NK-92 treated with Interleukin-12 subunit alpha and Interleukin-12 subunit beta, amount 100 ng/mL, for 24 hours (cell line): ENCODE measurements at regions not wholly inside any gene's neighbourhood (a gene's known extent, or its start where the extent isn't known, plus 50 kb on each side); places are given as distances from the start of the nearest gene placed in this dataset.
"Not testable (repeated sequence)": the region's sequence is repeated elsewhere in the genome, so short reads cannot be mapped to it uniquely, and the experiment has no call there.

Experiments
- DNase-seq: peaks from one replicate; lab custom pipeline; 2025; lab: John Stamatoyannopoulos, UW

DNA sequence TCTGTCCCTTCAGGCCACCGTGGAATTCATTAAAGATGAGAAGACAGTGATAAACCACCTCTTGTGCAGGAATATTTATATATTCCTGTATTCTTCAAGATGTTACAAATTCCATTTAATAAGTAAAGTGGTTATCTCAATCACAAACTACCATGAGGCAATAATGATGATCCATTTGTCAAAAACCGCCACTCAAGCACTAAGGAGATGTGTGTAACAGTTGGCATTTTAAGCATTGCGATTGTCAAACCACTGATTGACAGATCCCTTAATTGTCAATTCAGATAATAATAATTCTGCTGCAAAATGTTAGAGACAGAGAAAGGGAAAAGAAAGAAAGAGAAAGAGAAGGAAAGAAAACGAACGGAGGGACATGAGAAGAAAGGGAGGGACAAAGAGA, 476.1 kb upstream of the RBFOX1 start:
- DNase-seq, result no peak

DNA sequence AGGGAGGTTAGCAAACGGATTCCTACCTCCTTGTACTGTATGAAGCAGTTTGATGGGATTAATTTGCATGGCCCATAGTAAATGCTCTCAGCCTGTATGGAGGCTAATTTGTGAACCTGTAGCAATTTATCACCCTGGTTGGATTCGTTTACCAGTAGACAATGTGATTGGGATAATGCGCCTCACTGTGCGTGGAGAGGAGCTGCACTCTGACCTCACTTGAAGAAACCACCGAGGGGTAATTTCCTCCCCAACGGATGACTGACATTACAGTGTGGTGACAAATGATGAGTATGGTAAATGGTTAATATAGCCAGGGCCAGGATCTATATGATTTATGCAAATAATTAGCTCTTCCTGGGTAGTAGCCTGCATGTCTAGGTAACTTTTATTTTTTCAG, 479.1 kb upstream of the RBFOX1 start:
- no peak for DNase-seq

DNA sequence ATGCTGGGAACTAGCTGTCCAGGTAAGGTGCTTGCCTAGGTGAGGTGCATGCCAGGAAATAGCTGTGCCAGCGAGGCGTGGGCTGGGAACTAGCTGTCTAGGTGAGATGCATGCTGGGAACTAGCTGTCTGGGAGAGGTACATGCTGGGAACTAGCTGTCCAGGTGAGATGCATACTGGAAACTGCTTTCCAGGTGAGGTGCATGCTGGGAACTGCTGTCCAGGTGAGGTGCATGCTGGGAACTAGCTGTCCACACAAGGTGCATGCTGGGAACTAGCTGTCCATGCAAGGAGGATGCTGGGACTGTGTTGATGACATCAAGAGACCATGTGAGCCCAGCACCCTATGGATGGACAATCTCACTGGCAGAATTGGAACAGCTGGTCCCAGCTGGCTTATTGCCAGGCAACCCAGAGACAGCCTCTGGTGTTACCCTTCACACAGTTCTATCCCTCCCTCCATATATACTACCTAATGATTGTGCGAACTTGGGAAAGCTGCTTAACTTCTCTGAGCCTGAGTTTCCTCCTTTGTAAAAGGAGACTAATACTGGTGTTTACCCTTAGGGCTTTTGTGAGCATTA, 479.9 kb upstream of the RBFOX1 start:
- DNase-seq, result no peak

DNA sequence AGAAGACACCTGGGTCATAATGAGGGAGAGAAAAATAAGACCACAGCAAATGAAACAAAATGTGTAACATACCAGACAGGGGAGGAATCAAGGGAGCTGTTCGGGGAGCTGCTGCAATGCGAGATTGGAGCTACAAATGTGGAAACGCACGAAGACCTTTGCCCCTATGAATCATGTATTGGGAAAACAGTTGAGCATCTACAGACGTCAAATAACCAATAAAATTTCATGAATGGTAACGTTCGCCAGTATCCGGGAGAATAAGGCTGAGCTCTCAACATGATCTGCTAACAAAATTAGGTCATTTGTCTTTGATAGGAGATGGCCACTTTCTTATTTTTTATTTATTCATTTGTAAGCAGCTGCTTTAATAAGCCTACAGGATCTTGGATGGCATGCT, 486.2 kb upstream of the RBFOX1 start:
- no peak for DNase-seq

DNA sequence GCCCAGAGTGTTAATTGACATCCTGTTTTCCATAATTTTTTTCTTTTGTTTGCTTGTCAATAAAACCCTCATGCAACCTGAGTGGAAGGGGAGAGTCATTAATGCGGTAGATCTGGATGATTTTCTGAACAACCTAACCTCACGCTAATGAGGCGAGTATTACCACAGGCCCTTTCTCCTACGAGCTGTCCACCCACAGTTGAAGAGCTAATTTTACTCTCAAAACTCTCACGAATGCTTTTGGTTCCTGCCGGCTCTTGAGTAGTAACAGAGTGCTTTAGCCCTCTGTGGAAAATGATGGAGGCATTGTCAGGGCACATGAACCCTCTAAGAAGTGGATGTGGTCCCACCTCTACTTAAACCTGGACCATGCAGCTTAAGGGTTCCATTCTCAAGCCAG, 491.3 kb upstream of the RBFOX1 start:
- no peak for DNase-seq

DNA sequence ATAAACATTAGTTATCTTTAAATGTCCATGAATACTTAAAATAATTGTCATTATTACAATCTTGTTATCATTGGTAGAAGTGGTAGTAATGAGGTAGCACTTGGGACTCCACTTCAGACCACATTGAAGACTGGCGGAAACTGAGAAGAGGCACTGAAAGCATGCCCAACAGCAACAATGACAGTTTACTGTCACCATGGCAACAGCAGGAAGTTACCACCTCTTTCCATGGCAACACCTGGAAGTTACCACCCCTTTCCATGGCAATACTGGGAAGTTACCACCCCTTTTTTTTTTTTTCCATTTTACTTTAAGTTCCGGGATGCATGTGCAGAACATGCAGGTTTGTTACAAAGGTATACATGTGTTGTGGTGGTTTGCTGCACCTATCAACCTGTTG, 494.9 kb upstream of the RBFOX1 start:
- DNase-seq, result no peak

DNA sequence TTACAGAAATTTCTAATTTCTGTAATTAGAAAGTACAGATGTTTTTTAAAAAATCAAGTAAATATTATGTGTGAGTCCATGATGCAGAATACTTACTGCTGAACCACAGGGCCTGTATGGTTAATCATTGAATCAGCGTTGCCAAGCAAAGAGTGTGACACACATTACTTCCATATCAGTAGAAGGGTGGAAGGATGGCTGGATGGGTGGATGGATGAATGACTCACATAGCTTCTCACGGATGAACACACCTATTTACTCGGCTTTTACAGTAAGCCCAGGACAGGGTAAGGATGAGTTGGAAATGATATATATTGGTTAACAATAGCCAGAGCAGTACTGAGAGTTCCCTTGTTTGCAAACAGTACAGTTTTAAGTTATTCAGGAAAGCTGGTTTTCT, 495.9 kb upstream of the RBFOX1 start:
- DNase-seq, result no peak

DNA sequence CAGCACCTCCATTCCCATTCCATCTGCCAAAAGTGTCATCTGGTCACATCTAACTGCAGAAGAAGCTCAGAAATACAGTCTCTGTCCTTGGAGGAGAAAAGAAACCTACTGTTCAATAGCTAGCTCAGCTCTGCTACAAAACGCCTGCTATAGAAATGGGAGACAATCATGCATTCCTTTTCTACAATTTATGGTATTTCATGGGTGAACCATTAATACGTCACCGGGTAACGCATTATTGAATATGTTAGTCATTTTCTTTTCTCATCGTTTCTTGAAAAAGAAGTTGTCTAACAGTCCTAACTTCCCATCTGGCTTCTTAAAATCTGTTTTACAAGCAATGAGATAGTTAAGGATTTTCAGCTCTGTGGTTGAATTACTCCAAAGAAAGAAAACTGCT, 496.7 kb upstream of the RBFOX1 start:
- DNase-seq, result no peak

DNA sequence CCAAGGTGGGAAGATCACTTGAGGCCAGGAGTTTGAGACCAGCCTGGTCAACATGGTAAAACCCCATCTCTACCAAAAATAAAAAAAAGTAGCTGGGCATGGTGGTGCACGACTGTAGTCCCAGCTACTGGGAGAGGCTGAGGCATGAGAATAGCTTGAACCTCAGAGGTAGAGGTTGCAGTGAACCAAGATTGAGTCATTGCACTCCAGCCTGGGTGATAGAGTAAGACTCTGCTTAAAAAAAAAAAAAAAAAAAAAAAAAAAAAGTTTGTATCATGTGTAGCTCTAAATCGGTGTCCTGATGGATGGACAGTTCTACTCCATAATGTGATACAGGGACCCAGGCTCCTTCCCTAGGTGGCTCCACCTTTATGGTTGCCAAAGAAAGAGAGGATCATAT, 497.1 kb upstream of the RBFOX1 start:
- no peak for DNase-seq

DNA sequence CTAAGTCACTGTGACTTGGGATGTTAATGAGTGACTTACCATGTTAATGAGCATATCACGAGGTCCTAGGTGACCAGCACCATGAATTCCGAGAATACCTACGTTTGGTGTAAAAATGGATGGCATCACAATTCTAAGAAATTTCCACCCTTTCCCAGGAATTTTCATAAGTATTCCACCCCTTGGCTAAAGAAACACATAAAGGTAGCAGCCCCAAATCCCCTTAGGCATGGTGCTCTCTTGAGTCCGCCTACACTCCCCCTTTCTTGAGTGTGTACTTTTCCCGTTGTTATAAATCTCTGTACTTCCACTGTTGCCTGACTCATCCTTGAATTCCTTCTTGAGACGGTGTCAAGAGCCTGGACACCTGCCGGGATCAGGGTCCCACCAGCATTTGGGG, 504.0 kb upstream of the RBFOX1 start:
- DNase-seq, result no peak

DNA sequence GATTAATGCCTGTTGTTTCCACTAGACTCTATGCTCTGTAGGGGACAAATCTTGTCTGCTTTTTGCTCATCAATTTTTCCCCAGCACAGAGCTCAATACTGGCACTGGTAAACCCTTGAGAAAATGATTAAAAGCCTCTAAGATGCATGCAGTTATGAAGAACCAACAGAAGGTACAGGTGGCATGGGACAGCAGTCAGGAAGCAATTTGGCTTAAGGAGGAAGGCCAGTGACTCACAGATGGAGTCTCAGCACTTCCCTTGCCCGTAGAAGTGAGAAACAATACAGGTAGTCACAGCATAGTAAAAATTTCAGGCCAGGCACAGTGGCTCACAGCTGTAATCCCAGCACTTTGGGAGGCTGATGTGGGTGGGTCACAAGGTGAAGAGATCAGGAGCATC, 504.7 kb upstream of the RBFOX1 start:
- DNase-seq, result no peak

DNA sequence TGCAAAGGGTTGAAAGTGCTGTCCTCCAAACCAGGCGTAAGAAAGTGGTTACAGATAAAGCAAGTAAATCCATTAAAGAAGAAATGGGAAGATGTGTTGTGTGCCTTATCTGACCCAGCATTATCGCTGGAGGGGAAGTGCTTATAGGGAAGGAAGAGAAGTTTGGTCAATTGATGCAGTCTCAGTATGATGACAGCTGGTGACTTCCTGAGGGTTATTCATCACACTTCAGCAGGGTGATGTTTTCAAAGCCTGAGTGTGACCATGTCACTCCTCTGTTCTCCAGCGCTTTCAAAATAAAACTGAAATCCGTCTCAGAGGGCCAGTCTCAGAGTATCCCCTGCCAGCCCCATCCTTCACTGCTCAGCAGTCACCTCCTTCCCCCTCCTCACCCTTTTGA, 505.4 kb upstream of the RBFOX1 start:
- DNase-seq, result no peak

DNA sequence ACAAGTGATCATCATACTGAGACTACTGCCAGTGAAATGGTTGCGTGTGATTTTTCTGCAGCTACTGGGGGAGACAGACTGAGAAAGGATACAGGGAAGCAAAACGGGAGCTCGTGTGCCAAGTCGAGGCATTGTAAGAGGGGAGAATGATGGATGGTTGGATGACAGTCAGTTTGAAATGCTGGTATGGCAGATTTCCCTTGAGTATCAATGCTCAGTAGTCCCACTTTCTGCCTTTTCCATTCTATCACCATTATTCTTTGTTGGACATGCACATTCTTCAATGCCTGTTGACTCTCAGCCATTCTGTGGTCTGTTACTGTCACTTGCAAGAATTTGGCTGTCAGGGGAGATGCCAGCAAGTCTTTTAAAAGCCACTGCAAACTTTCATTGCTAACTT, 510.6 kb upstream of the RBFOX1 start:
- DNase-seq, result no peak

DNA sequence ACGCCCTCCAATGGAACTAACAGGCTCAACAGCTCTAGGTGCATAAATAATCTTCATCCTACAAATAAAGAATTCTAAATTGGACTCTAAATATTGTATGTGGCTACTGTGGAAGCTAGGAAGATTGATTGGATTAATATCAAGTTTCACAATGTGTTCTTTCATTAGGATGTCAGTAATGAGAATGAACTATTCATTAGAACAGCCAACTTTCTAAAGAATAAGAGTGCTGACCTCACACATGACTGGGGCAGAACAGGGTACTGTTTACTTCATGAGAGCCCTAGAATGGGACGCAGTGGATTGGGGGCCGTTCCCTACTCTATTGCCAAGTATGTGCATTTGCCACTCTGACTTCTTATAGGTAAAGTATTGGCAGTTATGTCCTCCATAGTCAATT, 528.2 kb upstream of the RBFOX1 start:
- DNase-seq, result no peak

DNA sequence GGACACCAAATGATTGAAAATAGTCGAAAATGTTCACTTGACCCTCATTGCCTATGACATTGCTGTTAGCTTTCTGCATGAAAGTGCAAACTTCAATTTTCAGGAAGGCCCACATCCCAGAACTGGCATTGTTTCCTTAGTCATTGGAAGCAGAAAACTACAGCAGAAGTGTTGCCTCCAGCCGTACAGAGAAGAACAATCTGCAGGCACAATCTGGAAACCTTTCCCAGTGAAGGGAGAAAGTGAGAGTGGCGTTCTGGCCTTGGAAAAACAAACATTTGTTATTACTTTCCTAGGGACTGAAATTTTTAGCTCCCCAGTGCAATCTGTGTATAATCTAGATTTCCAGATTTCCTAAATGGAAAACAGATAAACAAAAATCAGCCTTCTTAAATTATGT, 529.5 kb upstream of the RBFOX1 start:
- no peak for DNase-seq

DNA sequence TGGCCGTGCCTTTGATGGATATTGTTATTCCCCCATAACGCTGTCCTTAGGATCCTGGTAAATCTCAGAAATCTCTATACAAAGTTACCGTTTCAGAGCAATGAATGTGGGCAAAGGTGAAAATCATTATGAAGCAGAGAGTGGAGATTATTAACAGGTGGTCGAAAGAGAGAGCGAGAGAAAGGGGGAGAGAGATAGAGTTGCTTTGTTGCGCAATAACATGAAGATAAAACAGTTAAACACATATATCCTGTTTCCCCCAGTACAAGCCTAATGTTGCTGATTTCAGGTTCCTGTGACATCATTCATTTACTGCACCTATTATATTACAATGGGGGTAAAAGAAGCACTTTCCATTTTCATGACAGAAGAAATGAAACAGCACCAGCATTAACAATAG, 535.4 kb upstream of the RBFOX1 start:
- DNase-seq, result no peak

DNA sequence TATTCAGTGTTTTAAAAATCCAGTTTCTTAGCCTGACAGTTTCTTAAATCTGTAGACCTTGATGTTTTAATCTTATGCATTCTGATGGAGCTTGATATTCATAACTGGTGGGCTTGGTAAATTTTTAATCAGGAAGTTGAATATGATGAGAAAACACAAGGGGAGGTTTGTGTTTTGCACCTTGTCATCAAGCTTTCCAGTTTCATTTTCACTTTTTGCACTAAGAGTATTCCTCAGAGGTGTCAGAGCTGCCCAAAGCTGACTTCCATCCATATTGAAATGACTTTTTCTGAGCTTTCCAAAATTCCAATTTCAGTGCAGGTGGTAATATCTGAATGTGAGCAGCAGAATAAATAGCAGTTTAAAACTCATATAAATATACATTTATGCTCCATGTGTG, 555.0 kb upstream of the RBFOX1 start:
- no peak for DNase-seq

DNA sequence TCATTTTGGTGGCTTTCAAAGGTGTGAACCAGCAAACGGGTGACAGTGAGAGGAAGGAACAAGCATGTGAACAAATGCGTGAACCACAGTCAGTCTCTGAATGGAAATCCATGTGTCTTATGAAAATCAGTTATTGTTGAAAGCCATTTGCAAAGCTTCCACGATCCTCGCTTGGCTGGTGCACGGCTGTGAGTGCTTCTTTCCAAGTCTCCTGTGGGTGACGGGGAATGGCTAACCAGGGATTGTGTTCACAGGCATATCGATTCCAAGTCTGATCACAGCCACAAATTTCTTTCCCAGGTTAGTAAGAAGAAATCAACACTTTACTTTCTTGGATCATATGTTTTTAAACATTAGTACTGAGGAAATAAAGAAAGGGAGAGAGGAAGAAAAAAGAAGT, 556.9 kb upstream of the RBFOX1 start:
- DNase-seq, result no peak

DNA sequence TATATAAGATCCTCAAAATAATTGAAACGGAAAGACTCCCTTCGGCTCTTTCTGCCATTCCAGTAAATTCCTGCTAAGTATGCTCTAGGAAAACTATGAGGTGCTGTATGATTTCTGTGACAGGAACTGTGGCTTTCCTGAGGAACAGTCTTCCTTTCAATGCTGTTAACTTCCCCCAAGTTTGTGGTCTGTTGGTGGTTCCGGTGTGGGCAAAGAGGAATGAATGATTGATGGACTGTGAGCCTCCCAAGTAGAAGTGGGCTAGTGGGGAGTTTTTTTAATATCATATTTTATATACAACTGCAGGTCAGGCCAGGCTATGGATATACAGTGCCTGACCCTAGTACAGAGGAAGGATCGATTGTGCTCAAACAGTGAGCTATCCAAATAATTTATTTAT, 560.7 kb upstream of the RBFOX1 start:
- DNase-seq, result no peak

DNA sequence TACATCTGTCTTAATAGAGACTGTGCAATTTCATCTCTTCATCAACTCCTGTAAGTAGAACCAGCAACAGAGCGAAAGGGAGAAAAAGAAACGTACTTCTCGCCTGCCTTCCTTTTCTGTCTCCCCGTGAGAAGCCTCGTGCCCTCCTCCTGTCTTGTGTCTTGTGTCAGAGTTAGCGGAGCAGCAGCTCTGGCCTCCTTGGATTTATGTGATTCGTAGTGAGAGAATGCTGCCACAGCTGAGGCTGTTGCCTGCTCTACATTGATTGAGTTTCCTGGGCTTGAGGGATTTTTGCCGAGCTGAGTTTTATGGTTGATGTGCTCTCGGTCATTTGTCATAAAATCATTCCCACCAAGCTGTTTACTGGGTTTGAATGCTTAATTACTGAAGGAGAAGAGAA, 579.1 kb upstream of the RBFOX1 start:
- DNase-seq, result no peak

DNA sequence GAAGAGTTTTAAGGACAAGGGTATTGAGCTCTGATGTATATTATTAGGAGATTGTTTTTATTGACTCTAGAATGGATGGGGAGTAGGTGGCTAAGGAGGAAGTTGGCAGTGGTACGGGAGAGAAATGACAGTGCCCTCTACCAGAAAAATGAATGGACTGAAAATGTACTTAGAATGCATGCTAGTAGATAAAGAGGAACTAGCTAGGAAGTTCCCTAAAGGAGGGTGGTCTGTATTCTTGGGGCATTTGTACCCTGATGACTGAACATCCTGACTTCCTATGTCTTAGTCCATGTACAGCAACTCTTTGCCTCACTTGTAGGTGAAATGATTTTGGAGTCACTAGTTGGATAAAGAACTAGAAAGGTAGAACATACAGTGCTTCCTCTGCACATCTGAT, 581.5 kb upstream of the RBFOX1 start:
- no peak for DNase-seq

DNA sequence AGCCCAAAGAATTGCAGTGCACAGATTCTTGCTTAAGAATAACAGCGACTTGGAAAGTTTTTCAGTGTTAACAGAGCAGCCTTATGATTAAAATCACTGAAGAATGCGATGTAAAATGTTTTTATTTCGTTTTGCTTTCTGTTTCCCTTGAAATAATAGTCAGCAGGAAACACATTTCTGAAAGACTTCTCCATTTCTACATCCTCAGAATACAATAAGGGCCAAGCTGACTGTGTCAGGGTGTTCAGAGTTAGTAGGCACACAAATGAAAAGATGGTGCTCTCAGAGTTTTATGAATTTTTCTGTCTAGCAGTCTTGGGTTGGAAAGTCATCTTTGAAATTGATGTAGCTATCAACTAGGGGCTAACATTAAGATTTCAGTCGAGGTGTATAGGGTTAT, 582.9 kb upstream of the RBFOX1 start:
- DNase-seq, result no peak

DNA sequence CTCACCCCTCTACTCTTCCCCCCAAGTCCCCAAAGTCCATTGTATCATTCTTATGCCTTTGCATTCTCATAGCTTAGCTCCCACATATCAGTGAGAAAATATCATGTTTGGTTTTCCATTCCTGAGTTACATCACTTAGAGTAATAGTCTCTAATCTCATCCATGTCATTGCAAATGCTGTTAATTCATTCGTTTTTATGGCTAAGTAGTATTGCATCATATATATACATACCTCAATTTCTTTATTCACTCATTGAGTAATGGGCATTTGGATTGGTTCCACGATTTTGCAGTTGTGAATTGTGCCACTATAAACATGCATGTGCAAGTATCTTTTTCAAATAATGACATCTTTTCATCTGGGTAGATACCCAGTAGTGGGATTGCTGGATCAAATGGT, 596.3 kb upstream of the RBFOX1 start:
- not testable (repeated sequence) for DNase-seq

DNA sequence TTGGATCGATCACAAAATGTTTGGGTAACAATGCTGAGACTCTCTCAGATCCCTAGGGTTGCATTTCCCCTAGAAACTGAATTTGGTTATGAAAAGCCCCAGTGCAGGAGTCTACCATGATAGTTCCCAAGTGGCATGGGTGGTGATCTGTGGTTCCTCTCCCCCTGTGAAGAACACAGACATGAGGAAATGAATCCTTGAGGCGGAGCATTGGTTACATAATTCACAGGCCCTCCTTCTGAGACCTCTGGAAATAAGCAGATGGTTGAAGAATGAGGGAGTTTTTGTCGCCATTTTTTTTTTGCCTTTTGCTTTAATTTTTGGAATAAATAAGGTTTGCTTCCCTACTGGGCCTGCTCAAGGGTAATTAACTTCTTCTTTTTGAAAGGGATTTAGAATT, 597.0 kb upstream of the RBFOX1 start:
- no peak for DNase-seq

DNA sequence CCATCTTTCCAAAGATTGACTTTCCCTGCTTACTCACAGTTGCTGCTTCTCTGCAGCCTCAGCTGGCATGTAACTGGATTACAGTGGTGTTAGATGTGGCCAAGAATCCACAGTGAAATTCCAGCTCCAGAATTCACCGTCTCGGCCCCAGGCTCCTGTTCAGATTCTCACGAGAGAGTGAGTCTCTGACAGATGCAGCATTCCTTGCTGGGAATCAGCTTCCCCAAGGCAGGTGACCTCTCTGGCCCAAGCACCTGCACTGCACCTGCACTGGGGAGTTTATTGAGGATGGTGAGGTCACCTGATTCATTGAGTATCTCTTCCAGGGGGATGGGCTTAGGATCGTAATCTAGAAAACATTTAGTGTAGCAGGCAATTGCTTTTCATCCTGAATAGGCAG, 600.5 kb upstream of the RBFOX1 start:
- no peak for DNase-seq
